DOHH2 (cell line): ENCODE measurements at regions not wholly inside any gene's neighbourhood (a gene's known extent, or its start where the extent isn't known, plus 50 kb on each side); places are given as distances from the start of the nearest gene placed in this dataset.

Experiments
- H3F3A ChIP-seq: fragments of 200-600 bp; sonication (generic), shearing (Covaris generic); 2 replicates; pipeline ENCODE4 v1.6.0; 2016; ENCODE audit warnings: antibody characterized with exemption, mild to moderate bottlenecking; ENCODE audit not compliant: control insufficient read depth, insufficient read depth
- H3K27ac ChIP-seq: fragments of 200-600 bp; sonication (generic); 2 replicates; pipeline ENCODE4 v1.5.1; 2014; ENCODE audit warnings: low read depth, mild to moderate bottlenecking, low read length, moderate library complexity
- H3K27me3 ChIP-seq: fragments of 200-600 bp; sonication (generic); 2 replicates; pipeline ENCODE4 v1.6.1; 2014; ENCODE audit warnings: mild to moderate bottlenecking, low read length, mixed read lengths; ENCODE audit not compliant: control insufficient read depth
- H3K36me3 ChIP-seq: fragments of 200-600 bp; sonication (generic); 2 replicates; pipeline ENCODE4 v1.6.1; 2014; ENCODE audit warnings: mild to moderate bottlenecking, low read length, moderate library complexity, mixed read lengths; ENCODE audit not compliant: control insufficient read depth
- H3K4me1 ChIP-seq: fragments of 200-600 bp; sonication (generic); 2 replicates; pipeline ENCODE4 v1.6.1; 2014; ENCODE audit warnings: mild to moderate bottlenecking, low read length, mixed read lengths; ENCODE audit not compliant: control insufficient read depth
- H3K4me2 ChIP-seq: fragments of 200-600 bp; sonication (generic); 2 replicates; pipeline ENCODE4 v1.6.0; 2014; ENCODE audit warnings: mild to moderate bottlenecking, low read length, moderate library complexity
- H3K4me3 ChIP-seq: fragments of 200-600 bp; sonication (generic); 2 replicates; pipeline ENCODE4 v1.5.1; 2014; ENCODE audit warnings: mild to moderate bottlenecking, low read length, mixed read lengths
- H3K79me2 ChIP-seq: fragments of 200-600 bp; sonication (generic); 2 replicates; pipeline ENCODE4 v1.6.1; 2014; ENCODE audit warnings: mild to moderate bottlenecking, low read length, mixed read lengths; ENCODE audit not compliant: control insufficient read depth
- H3K9me2 ChIP-seq: fragments of 200-600 bp; sonication (generic); replicated peaks from 2 replicates; pipeline ENCODE4 v1.6.1; 2014; ENCODE audit warnings: mild to moderate bottlenecking, low read length, mixed read lengths; ENCODE audit not compliant: control insufficient read depth
- H3K9me3 ChIP-seq: fragments of 200-600 bp; sonication (generic); 2 replicates; pipeline ENCODE4 v1.6.1; 2014; ENCODE audit warnings: antibody characterized with exemption, low read length, mixed read lengths; ENCODE audit not compliant: control insufficient read depth, insufficient read depth
- H4K20me1 ChIP-seq: fragments of 200-600 bp; sonication (generic); 2 replicates; pipeline ENCODE4 v1.6.0; 2014; ENCODE audit warnings: low read depth, mild to moderate bottlenecking, antibody characterized with exemption, low read length, moderate library complexity; ENCODE audit not compliant: control insufficient read depth, insufficient read depth
- EZH2phosphoT487 ChIP-seq: fragments of 200-600 bp; sonication (generic); IDR thresholded peaks from 2 replicates; pipeline ENCODE4 v1.6.1; 2017; ENCODE audit warnings: borderline replicate concordance, mild to moderate bottlenecking, antibody characterized with exemption, low read length, moderate library complexity, mixed read lengths
- TF ChIP-seq, protein P1 (sequence below): fragments of 200-600 bp; sonication (generic); IDR thresholded peaks from one replicate; pipeline ENCODE4 v1.5.1; 2014; ENCODE audit warnings: antibody characterized with exemption, mild to moderate bottlenecking, low read depth, low read length; ENCODE audit not compliant: poor library complexity, severe bottlenecking

GRCh38 chr3:24591661-24592555 lies 97.3 kb upstream of the THRB start:
- H3K4me3 ChIP-seq, result no peak overlapping the region
- H3K36me3 ChIP-seq, result no peaks in the 10 kb centered on the region
- H3K27ac ChIP-seq, result no peak overlapping the region
- no peaks in the 10 kb centered on the region for H3F3A ChIP-seq
- H4K20me1 ChIP-seq, result no peaks in the 10 kb centered on the region
- H3K9me3 ChIP-seq, result no peaks in the 10 kb centered on the region
- H3K9me2 ChIP-seq, result no peaks in the 10 kb centered on the region
- H3K4me2 ChIP-seq, result no peak overlapping the region
- H3K79me2 ChIP-seq, result no peaks in the 10 kb centered on the region
- H3K27me3 ChIP-seq, result no peaks in the 10 kb centered on the region; the same call in 1 of the 2 replicates
- H3K4me1 ChIP-seq, result no peaks in the 10 kb centered on the region
- TF ChIP-seq, protein P1, sequence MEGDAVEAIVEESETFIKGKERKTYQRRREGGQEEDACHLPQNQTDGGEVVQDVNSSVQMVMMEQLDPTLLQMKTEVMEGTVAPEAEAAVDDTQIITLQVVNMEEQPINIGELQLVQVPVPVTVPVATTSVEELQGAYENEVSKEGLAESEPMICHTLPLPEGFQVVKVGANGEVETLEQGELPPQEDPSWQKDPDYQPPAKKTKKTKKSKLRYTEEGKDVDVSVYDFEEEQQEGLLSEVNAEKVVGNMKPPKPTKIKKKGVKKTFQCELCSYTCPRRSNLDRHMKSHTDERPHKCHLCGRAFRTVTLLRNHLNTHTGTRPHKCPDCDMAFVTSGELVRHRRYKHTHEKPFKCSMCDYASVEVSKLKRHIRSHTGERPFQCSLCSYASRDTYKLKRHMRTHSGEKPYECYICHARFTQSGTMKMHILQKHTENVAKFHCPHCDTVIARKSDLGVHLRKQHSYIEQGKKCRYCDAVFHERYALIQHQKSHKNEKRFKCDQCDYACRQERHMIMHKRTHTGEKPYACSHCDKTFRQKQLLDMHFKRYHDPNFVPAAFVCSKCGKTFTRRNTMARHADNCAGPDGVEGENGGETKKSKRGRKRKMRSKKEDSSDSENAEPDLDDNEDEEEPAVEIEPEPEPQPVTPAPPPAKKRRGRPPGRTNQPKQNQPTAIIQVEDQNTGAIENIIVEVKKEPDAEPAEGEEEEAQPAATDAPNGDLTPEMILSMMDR, result no peak
- no peak for TF ChIP-seq EZH2phosphoT487

DNA sequence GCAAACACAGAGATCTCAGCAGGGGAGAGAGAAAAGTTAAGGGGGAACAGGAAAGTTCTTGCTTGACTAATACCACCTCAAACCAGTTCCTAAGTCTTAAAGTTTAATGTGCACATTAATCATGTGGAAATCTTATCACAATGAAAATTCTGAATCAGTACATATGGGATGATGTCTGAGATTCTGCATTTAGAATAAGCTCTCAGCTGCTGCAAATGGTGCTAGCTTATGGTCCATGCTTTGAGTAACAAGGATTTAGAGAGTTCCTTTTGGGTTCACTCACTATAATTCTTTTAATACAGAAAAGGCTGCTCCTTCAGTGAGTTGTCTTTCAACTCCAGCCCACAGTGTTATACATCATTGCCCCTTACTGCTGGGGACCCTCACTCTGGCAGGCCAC lies 99.5 kb upstream of the THRB start:
- no peaks in the 10 kb centered on the region for H3K4me1 ChIP-seq
- H3K4me2 ChIP-seq, result no peak overlapping the region
- H3F3A ChIP-seq, result no peaks in the 10 kb centered on the region
- no peaks in the 10 kb centered on the region for H3K9me2 ChIP-seq
- H3K27ac ChIP-seq, result no peak overlapping the region
- TF ChIP-seq, protein P1, result no peak
- TF ChIP-seq EZH2phosphoT487, result no peak
- no peaks in the 10 kb centered on the region for H3K36me3 ChIP-seq
- H3K27me3 ChIP-seq, result no peaks in the 10 kb centered on the region; the same call in 1 of the 2 replicates
- H3K9me3 ChIP-seq, result no peaks in the 10 kb centered on the region
- no peaks in the 10 kb centered on the region for H4K20me1 ChIP-seq
- H3K79me2 ChIP-seq, result no peaks in the 10 kb centered on the region
- H3K4me3 ChIP-seq, result no peak overlapping the region

GRCh38 chr3:24595796-24596195 lies 101.1 kb upstream of the THRB start:
- Histone ChIP-seq H3K36me3 (no peaks in the 10 kb centered on the region), H3K27ac (no peak overlapping the region), H3K9me3 (no peaks in the 10 kb centered on the region), H4K20me1 (no peaks in the 10 kb centered on the region), H3F3A (no peaks in the 10 kb centered on the region), H3K4me3 (no peak overlapping the region), H3K79me2 (no peaks in the 10 kb centered on the region), H3K27me3 (no peaks in the 10 kb centered on the region), H3K4me1 (no peaks in the 10 kb centered on the region), H3K9me2 (no peaks in the 10 kb centered on the region), H3K4me2 (no peak overlapping the region)
- TF ChIP-seq, protein P1, result no peak
- TF ChIP-seq EZH2phosphoT487, result no peak
